ENCODE measurements at regions not wholly inside any gene's neighbourhood (a gene's known extent, or its start where the extent isn't known, plus 50 kb on each side); places are given as distances from the start of the nearest gene placed in this dataset.

GRCh38 chr22:35140879-35141745, 75.2 kb downstream of the ISX start:
- Histone ChIP-seq H4K8ac (ENCODE audit: extremely low read depth, insufficient read depth, low read length) (peak overlapping the region; percentile 80), H2BK12ac (ENCODE audit: low read depth, low read length) (peak overlapping the region; percentile 68; the same call in 1 of the 2 replicates), H3K79me2 (ENCODE audit: control insufficient read depth in 1 of 2, insufficient read depth in 2 of 2, low read length in 2 of 2) (no peaks in the 10 kb centered on the region), H3K27me3 (replicated peaks in 1 of 4; ENCODE audit: control insufficient read depth in 3 of 4, extremely low read depth in 1 of 4, insufficient read depth in 3 of 4, low read length in 3 of 4) (no peaks in the 10 kb centered on the region), H3K9ac (replicated peaks in 1 of 4; ENCODE audit: extremely low read depth in 1 of 4, low read depth in 3 of 4, low read length in 3 of 4) (no peak overlapping the region), H3K4me1 (replicated peaks in 1 of 4; ENCODE audit: control insufficient read depth in 3 of 4, insufficient read depth in 4 of 4, low read length in 3 of 4) (no peaks in the 10 kb centered on the region), H3K23ac (ENCODE audit: insufficient read length) (no peak overlapping the region), H2BK5ac (ENCODE audit: low read depth, low read length) (no peak overlapping the region), H3K4me3 (ENCODE audit: extremely low read depth in 1 of 4, insufficient read depth in 2 of 4, low read depth in 3 of 4, low read length in 4 of 4) (no peak overlapping the region), H3K14ac (ENCODE audit: insufficient read length) (no peak overlapping the region), H3K4ac (replicated peaks; ENCODE audit: insufficient read length, low read depth, low read length) (no peak overlapping the region), H2BK20ac (ENCODE audit: low read length) (no peak overlapping the region), H3K27ac (ENCODE audit: low read depth, low read length) (no peak overlapping the region), H3K4me2 (ENCODE audit: insufficient read depth in 1 of 2, low read depth in 2 of 2, low read length in 2 of 2) (no peak overlapping the region), H4K91ac (replicated peaks; ENCODE audit: insufficient read length, low read length) (no peak overlapping the region), H3K23me2 (ENCODE audit: low read depth, low read length) (no peaks in the 10 kb centered on the region), H3K56ac (replicated peaks; ENCODE audit: insufficient read length, low read depth, low read length) (no peak overlapping the region), H2AK5ac (ENCODE audit: low read depth, low read length) (no peak overlapping the region), H4K5ac (ENCODE audit: insufficient read length, low read depth, low read length) (no peak overlapping the region), H2AFZ (ENCODE audit: low read length) (no peak overlapping the region), H3K79me1 (ENCODE audit: low read depth, low read length) (no peaks in the 10 kb centered on the region), H2BK120ac (replicated peaks; ENCODE audit: low read depth, low read length) (peak overlapping the region; percentile 33), H4K20me1 (replicated peaks in 1 of 2; ENCODE audit: control insufficient read depth in 1 of 2, insufficient read depth in 2 of 2, low read length in 2 of 2) (no peaks in the 10 kb centered on the region), H3K9me3 (ENCODE audit: insufficient read depth in 2 of 2, low read depth in 1 of 2, low read length in 1 of 2) (no peaks in the 10 kb centered on the region), H3K18ac (ENCODE audit: extremely low read depth, low read length) (peak overlapping the region; percentile 71; the same call in 1 of the 2 replicates), H2BK15ac (ENCODE audit: low read length) (no peak overlapping the region), H3K36me3 (ENCODE audit: control insufficient read depth in 2 of 4, insufficient read depth in 4 of 4, low read length in 3 of 4) (no peaks in the 10 kb centered on the region)
- ChIA-PET POLR2A (ENCODE audit: partially characterized antibody) (interaction anchor here (1.9 kb wide), 1 partner anchor 10 kb away, joined by 4 read pairs; no protein-coding TSS in a partner anchor), CTCF (ENCODE audit: partially characterized antibody) (interaction anchor here (0.6 to 6.6 kb wide), 39 partner anchors 8 to 1799 kb away, joined by 3 to 71 read pairs (median 4); no protein-coding TSS in a partner anchor)
- no peak for FAIRE-seq
- WGBS, 2 experiments (ENCODE audit: extremely low coverage in 1 of 2, insufficient coverage in 1 of 2, insufficient read length in 1 of 2, insufficient replicate concordance in 2 of 2, low coverage in 1 of 2, low lambda C conversion rate in 2 of 2, missing lambda C conversion rate in 1 of 2) = 58% methylated on average over 12 of the region's 12 CpGs; no CpG with 5 or more reads in 1 of the 2 experiments
- DNase-seq (ENCODE audit: low read depth in 1 of 2, low spot score in 2 of 2) = peak; percentile 51 to 88
- TF ChIP-seq, protein P1, sequence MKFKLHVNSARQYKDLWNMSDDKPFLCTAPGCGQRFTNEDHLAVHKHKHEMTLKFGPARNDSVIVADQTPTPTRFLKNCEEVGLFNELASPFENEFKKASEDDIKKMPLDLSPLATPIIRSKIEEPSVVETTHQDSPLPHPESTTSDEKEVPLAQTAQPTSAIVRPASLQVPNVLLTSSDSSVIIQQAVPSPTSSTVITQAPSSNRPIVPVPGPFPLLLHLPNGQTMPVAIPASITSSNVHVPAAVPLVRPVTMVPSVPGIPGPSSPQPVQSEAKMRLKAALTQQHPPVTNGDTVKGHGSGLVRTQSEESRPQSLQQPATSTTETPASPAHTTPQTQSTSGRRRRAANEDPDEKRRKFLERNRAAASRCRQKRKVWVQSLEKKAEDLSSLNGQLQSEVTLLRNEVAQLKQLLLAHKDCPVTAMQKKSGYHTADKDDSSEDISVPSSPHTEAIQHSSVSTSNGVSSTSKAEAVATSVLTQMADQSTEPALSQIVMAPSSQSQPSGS (IDR thresholded peaks at IDR 0.05; ENCODE audit: low read length) = no peak

Data from H1 (cell line).